ENCODE measurements at regions not wholly inside any gene's neighbourhood (a gene's known extent, or its start where the extent isn't known, plus 50 kb on each side); places are given as distances from the start of the nearest gene placed in this dataset.

DNA sequence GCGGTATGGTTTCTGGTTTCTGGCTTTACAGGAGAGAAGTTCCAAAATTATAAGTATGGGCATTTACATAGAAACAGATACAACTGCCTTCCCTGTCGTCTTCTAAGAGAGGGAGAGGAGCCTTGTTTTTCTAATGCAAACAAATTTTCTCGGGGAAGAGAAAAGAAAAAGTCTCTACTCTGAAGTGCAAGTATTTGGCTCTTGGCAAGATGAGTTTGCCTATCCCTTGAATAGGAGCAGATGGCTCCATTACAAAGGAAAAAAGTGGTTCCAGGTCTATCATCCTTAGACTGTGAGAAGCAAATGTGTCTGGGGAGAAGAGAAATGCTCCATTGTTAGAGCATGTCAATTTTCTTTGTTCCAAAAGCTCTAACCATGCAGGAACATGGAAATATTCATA lies 455.6 kb downstream of the BUD13 start:
- in situ Hi-C loops (cut with MboI; ENCODE audit: low sequenced_read_pairs) = no loop called here

DNA sequence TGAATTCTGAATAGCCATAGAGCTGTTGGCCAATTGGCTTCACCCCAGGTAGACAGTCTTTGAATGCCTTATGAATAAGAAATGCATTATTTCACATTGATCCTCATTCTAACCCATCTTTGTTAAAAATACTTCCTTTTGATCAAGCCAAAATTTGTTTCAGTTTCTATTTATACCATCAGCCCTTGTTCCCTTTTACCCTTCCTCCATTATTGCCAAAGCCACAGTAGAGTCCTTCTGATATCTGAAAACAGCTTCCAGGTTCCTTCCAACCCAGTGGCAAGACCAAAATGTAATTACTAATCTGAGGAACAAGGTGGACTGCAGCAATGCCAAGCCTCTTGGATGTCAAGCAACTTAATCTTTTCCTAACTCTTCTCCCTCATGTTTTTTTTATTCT lies 458.8 kb downstream of the BUD13 start:
- in situ Hi-C loops (cut with MboI; ENCODE audit: low sequenced_read_pairs) = no loop called here

DNA sequence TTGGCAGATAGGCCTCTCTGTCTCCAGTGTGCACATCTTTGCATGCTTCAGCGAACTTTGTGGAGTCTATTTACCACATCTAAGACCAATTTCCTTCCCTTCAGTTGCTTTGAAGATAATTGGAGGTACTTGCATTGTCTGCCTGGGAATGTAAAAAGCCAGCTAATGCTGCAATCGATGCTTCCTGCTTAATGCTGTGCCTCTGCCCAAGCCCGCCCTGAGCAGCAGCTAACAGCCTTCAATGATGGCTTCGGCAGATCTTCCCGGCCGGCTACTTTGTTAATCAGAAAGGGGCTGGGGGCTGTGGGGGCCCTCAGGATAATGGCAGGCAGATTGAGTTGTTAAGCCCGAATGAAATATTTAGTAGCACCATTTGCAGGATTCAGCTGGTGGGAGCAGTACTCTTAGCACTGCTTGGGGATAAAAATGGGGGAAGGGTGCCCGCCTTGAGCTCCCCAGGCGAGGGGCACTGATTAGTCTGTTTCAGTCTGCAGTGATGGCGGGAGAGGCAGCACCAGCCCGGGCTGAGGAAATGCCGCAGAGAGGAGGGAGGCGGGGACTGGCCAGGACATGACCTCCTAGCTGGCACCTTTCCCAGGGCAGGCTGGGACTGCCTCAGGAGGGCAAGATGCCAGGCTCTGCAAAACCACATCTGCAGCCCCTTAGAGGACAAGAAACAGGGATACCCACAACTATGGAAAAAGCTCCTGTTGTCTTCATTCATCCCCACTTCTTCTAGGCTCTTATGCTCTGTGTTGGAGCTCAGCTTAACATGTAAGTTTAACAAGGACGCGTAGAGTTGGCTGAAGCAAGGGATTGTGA lies 460.0 kb downstream of the BUD13 start:
- in situ Hi-C loops (cut with MboI; ENCODE audit: low sequenced_read_pairs) = no loop called here

- in situ Hi-C loops (cut with MboI; ENCODE audit: low sequenced_read_pairs) = no loop called here
Measured at GRCh38 chr11:116311206-116311605, 461.6 kb downstream of the BUD13 start.

- in situ Hi-C loops (cut with MboI; ENCODE audit: low sequenced_read_pairs) = no loop called here
Measured at GRCh38 chr11:116310698-116311097, 462.1 kb downstream of the BUD13 start.

GRCh38 chr11:116310226-116310625 lies 462.6 kb downstream of the BUD13 start:
- in situ Hi-C loops (cut with MboI; ENCODE audit: low sequenced_read_pairs) = no loop called here

GRCh38 chr11:116309446-116309845 lies 463.3 kb downstream of the BUD13 start:
- in situ Hi-C loops (cut with MboI; ENCODE audit: low sequenced_read_pairs) = no loop called here

- in situ Hi-C loops (cut with MboI; ENCODE audit: low sequenced_read_pairs) = no loop called here
Measured at GRCh38 chr11:116302756-116303155, 470.0 kb downstream of the BUD13 start.

DNA sequence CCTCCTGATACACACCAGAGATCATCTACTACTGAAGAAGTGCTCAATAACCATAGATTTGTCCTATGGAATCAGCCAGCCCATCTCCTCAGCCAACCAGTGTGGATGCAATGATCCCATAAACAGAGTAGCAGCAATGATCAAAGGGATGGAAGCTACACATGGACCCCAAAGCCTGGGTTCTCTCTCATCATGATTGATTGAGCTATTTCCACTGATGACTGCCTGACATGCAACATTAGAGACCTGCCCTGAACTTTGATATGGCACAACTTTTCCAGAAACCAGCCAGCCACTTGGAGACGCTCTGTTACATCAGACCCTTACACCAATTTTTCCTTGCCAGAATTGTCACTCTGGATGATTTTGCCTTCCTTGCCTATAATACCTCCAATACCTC lies 471.6 kb downstream of the BUD13 start:
- in situ Hi-C loops (cut with MboI; ENCODE audit: low sequenced_read_pairs) = no loop called here

DNA sequence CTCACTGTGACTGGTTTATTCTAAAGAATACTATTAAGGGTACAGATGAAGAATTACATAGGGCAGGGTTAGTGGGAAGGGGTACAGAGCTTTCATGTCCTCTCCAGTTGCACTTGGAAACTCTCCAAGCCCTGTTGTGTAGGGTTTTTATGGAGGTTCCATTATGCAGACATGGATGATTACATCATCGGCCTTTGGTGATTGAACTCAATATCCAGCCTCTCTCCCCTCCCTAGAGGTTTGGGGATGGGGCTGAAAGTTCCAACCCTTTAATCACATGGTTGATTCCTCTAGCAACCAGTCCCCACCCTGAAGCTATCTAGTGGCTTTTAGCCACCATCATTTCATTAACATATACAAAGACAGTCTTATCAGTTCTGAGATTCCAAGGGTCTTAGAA lies 472.6 kb downstream of the BUD13 start:
- in situ Hi-C loops (cut with MboI; ENCODE audit: low sequenced_read_pairs) = no loop called here

DNA sequence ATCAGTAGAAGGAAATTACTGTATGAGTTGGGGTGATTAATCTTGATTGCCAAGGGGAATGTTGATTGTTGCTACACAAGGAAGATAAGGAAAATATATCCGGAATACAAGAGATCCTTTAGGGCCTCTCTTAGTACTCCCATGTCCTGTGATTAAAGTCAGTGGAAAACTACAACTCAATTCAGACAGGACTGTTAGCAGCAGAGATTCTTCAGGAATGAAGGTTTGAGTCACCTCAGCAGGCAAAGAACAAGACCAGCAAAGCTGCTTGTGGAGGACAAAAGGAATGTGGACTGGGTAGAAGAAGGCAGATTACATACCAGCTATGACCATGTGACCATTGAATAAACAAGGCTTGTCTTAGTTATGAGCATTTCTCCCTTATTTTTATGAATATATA lies 478.2 kb downstream of the BUD13 start:
- in situ Hi-C loops (cut with MboI; ENCODE audit: low sequenced_read_pairs) = no loop called here

- in situ Hi-C loops (cut with MboI; ENCODE audit: low sequenced_read_pairs) = no loop called here
Measured at GRCh38 chr11:116287866-116288265, 484.9 kb downstream of the BUD13 start.

GRCh38 chr11:116285026-116285425 lies 487.8 kb downstream of the BUD13 start:
- in situ Hi-C loops (cut with MboI; ENCODE audit: low sequenced_read_pairs) = no loop called here

- in situ Hi-C loops (cut with MboI; ENCODE audit: low sequenced_read_pairs) = no loop called here
Measured at GRCh38 chr11:116283300-116283699, 489.5 kb downstream of the BUD13 start.

DNA sequence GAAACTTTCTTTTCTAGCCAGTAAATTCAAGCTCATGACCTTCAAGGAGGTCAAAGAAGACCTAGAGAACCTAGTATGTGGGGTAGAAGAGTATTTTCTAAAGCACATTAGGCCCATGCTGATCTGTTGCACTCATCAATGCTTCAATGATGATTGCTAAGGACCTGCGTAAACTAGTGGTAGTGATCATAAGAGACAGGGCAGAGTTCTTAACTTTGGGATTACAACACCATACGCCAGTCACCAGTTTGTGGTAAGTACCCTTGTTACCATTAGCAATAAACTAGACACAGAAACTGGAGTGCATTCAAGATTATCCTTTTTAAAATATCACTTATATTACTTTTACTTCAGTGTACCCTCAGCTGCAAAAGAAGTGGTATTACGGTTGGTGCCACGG lies 490.3 kb downstream of the BUD13 start:
- in situ Hi-C loops (cut with MboI; ENCODE audit: low sequenced_read_pairs) = no loop called here

GRCh38 chr11:116281173-116282160 lies 491.3 kb downstream of the BUD13 start:
- in situ Hi-C loops (cut with MboI; ENCODE audit: low sequenced_read_pairs) = no loop called here

GRCh38 chr11:116279511-116279910 lies 493.3 kb downstream of the BUD13 start:
- in situ Hi-C loops (cut with MboI; ENCODE audit: low sequenced_read_pairs) = no loop called here

DNA sequence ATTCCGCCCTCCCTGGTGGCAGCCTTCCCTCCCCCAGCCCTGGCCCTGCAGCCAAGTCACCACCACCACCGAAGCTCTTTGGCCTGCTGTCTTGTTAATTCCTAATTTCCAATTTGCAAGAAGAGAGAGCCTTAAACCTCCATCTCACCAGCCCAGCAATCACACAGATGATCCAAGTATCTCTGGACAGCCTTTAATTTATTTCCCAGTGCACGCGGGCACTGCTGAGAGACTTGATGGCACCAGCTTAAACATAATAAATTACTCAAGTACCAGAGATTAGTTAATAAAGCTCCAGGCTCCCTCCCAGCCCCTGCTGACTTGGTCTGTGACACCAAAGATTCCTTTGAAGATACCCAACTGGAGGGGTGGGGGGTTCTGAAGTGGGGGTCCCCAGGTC lies 494.7 kb downstream of the BUD13 start:
- in situ Hi-C loops (cut with MboI; ENCODE audit: low sequenced_read_pairs) = no loop called here

DNA sequence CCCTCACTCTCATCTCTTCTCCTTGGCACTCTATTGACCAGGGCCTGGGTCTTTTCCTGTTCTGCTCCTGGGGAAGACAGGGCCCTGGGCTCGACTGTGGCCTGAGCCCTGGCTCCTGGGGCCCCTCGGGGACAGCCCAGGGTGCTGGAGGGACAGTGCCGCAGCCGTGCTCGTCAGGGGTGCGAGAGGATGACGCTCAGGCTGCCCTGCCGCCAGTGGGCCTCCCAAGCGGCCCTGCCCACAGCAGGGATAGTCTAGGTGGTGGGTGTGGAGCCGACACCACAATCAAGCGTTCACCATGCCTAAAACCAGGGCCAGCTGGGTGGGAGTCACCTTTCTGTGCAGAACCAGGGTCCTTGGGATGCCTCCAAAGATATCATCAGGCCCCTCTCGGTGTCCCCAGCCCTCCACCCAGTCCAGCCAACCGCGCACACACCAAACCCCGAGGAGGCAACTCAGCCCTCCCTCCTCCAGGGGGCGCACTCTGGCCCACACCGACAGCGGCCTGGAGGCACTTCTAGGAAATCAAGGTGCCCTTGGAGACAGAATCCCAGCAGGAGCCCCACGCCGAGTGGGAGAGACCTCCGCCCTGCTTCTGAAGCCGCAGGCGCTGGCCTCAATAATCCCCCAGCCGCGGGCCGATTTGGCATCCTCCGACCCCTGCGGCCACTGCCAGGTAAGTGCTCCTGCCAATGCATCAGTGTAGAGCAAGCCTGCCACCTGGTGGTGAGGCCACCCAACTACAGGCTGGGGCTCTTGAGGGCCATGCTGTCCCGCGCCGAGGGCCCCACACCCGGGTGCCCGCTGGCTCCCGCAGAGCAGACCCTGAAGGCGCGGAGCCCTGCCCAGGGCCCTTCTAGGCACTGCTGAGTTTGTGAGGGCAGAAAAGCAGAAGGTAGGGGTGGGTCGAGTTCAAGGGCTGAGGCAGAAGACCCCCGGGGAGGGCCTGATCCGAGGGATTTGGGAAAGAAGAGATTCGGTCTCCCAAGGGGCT lies 496.4 kb downstream of the BUD13 start:
- in situ Hi-C loops (cut with MboI; ENCODE audit: low sequenced_read_pairs) = no loop called here

DNA sequence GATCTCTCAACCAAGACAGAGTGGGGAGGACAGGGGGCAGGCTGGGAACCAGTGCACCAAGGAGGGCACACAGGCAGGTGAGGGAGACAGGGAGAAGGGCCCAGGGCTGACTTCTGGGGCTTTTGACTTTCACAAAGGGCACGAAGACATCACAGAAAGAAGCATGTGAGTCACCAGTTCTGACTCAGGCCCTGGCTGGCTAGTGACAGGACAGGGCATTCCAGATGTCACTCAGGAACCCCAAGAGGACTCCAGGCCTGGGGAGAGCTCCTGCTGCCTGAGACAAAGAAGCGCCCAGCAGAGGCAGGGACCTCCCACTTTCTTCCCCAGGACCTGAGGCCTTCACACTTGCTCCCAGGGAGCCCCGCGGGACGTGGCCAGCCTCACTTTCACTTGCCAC lies 497.2 kb downstream of the BUD13 start:
- in situ Hi-C loops (cut with MboI; ENCODE audit: low sequenced_read_pairs) = no loop called here

DNA sequence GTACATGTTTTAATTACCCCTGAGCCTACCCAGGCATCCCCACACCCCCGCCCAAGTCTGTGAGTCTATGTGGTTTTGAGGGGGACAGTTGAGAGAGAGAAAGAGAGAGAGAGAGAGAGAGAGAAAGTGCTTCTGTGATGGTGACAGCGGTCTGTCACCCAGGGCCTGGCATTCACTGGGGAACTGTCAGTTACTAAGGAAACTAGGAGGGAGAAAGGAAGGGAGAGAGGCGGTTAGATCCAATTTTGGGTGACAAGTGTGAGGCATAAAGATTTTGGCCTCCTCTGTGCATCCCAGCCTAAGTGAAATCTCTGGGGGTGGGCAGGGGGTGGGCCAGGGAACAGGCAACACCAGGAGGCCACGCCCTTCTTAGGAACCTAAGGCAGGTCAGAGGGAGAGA lies 498.3 kb downstream of the BUD13 start:
- in situ Hi-C loops (cut with MboI; ENCODE audit: low sequenced_read_pairs) = no loop called here

All from HL-60/S4 (cell line).